ENCODE measurements at regions not wholly inside any gene's neighbourhood (a gene's known extent, or its start where the extent isn't known, plus 50 kb on each side); places are given as distances from the start of the nearest gene placed in this dataset.
"Not testable (repeated sequence)": the region's sequence is repeated elsewhere in the genome, so short reads cannot be mapped to it uniquely, and the experiment has no call there.

DNA sequence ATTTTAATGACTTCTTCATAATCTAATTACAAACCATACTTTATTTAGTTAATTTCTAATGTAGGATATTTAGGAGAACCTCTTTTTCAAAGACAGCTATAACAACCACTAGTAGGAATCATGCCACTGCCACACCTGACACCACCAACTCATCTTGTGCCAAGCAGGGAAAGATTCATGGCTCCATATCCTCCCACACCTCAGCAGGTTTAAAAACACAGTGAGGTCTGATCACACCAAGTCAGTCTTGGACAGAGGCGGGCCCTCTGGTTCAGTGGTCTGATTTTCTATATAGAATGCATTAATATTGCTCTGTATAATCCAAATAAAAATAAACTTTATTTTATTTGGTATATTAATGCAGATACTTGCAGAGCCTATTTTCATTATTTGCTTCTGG is 227.7 kb upstream of the TTC29 start:
- DNase-seq, result no peak

DNA sequence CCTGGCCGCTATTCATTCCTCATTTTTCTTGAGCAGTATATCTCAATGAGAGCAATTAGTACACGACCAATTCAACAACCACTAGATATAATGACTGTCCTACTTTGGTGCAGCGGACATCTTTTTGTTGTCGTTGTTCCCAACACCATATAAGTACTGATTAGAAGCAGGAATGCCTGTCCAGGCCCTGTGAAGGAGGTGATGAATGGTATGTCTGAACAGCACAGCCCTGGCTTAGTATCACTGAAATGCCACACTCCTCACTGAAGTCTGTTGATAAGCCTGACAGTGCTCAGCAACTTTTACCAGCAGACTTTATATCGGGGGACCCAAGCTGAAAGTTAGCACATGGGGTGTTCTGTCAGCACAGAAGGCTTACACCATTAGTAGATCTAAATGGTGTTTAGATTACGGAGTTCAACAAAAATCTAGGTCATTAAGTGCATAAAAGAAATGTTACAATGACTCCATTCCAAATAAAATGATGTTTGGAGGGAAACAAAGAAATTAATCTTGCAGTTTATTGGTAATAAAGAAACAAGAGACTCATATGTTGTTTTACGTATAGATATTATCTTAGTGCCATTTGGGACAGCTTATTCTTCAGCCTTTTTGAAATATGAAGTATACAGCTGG is 228.3 kb upstream of the TTC29 start:
- no peak for DNase-seq

DNA sequence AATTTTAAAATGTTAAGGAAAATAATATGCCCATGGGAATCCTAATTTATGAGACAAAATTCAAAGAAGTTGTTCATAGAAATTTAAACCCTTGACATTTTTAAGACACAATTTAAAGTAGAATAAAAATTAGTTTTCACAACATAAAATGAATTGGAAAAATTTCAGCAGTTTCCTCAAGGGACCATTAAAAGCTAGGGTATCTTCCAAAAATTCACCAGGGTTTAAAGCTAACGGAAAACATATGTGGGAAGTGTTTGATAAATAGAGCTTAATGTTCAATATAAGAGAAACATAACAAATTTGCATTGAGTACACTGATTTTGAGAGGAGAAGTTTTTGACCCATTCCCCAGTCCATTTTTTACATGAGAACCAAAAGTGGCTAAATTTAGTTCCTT is 228.9 kb upstream of the TTC29 start:
- no peak for DNase-seq

DNA sequence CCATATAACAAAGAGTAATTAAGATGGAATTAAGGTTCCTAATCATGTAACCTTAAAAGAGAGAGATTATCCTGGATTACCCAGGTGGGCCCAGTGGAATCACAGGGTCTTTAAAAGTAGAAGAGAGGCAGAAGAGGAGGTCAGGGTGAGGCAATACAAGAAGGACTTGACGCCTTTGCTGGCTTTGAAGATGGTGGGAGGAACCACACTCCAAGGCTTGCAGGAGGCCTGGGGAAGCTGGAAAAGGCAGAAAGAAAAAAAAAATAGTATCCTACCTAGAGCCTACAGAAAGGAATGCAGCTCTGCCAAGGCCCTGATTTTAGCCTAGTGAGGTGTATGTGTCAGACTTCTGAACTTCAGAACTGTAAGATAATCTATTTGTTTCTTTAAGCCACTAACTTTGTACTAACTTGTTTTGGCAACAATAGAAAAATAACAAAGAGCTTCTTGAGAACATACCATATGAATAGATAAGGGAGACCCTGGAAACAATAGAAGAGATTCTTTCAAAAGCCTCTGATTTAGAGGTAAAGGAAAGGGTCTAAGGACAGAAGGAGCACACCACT is 229.9 kb upstream of the TTC29 start:
- DNase-seq, result no peak

- DNase-seq, result no peak
These were observed 236.4 kb upstream of the TTC29 start for GRCh38 chr4:147182041-147182440.

DNA sequence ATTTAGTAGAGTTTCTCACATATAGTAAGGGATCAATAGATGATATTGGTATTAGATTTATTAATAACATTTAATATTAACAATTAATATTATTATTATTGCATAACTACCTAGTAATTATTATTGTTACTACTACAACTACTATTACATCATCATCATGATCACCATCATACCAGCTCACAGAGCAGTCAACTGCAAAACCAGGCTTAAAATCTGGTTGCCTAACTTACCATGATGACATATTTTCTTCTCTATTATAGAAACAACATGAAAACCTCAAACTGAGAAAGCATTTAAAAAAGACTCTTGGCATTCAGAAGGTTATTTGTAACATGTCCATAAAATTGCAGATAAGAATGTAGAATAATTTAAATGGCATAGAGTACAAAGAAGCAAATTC is 247.0 kb upstream of the TTC29 start:
- DNase-seq, result no peak

DNA sequence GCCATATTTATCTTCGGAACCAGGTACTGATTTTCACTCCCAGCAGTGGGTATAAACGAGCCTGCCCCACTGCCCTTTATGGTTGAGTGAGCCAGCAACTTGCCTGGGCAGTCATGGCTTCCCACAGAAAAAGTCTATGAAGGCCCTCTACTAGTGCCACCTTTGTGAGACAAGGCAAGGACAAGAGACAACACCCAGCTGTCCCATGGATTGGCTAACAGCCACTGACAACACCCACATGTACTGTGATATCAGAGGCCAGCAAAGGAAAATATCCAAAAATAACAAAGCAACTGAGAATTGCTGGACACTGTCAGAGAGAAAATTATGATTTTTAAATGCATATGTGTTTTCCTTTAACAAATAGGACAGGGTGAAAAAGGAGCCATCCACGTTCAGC is 248.4 kb upstream of the TTC29 start:
- no peak for DNase-seq

- no peak for DNase-seq
These were observed 248.9 kb upstream of the TTC29 start for GRCh38 chr4:147194604-147195003.

- DNase-seq, result no peak
These were observed 249.7 kb upstream of the TTC29 start for GRCh38 chr4:147195386-147195785.

DNA sequence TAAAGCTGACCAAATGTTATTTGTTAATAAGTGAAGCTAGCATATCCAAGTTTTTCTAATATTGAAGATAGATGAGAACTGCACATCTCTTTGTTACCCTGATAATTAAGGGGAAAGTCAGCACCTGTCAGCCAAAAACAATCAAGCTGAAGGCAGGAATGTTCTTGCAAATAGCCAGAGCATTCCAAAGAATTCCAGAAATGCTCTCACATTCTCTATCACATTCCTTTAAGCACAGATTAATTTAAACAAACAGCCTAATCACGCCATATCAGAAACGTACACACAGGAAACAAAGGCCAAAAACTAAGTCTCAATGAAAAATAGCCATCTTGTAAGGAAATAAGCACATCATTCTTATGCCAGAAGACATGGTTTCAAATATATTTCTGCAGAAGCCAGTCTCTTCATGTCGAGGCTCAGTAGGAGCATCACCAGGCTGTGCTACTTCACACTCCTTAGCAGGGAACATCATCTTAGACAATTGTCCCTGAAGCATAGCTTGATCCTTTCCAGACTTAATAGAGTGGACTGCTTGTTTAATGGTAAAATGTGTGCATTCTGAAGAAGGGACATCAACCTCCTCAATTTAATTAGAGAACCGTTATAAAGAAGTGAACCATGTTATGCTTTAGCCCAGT is 252.9 kb upstream of the TTC29 start:
- DNase-seq, result no peak

DNA sequence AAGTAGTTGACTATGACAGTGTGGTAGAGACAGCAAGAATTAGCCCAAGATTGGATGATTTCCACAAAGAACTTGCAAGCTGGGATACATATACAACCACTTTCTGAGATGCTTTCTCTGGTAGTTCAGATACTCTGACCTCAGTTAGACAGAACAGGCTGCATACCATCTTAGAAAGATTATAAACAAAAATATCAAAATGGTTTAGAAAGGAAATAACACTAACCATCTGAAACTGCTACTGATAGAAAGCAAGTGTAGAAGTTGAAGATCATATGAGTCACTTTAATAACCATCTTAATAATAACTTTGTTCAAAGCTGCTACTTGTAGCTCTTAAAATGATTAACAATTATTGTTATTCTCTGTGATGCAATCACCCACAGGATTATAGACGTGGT is 255.4 kb upstream of the TTC29 start:
- no peak for DNase-seq

- DNase-seq, result no peak
These were observed 261.1 kb upstream of the TTC29 start for GRCh38 chr4:147206807-147207206.

DNA sequence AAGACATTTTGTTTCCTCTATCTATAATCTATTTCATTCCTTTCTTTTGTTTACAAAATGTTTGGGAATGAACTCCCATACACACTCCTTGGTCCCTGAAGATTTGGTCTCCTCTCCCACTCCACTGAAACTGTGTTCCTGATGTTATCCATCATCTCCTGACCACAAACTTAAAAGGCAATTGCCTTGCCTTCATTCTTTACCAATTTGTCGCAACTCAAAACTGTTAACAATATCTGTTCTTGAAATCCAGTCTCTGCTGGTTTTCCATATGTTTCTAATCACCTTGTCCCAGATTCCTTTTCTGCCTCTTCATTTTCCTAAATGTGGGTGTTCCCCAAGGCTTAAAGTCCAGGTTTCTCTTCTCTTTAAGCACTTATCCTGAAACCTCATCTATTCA is 262.2 kb upstream of the TTC29 start:
- DNase-seq, result no peak

GRCh38 chr4:147217655-147218054 is 263.2 kb upstream of the EDNRA start:
- DNase-seq, result no peak

DNA sequence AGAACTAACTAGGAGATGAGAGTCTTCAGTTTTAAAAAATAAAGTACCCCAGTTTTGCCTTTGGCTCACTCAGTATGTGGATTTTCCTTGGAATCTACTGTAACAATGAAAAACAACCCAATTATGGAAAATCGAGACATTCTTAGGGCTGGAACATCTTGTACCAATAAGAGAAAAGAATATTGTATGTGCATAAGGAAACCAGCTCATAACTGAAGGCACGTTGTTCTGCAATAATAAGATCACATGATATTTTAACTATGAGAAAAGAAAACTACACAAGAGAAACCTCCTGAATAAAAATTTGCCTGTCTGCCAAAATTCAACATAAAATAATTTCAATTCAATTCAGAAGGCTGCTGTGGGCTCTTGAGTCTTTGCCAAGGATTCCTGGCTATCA is 261.8 kb upstream of the EDNRA start:
- DNase-seq, result no peak

DNA sequence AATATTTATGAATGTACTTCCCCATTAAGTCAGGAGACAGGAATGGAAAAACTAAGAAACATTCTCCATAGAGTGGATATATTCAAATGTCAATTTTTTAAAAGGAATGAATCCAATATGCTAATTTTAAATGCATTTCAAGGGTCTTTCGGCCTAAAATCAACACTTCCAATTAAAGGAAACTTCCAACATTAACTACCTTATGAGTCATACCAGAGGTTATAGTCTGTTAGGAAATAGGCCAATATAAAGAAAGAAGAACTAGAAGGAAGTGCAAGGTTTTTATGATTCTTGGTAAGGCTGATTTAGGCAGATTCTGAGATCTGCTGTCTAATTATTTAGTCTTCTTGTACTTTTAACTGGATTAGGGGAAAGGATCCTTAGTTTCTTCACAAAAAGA is 260.1 kb upstream of the EDNRA start:
- DNase-seq, result no peak

GRCh38 chr4:147222906-147223305 is 258.0 kb upstream of the EDNRA start:
- DNase-seq, result no peak

GRCh38 chr4:147223576-147223975 is 257.3 kb upstream of the EDNRA start:
- DNase-seq, result no peak

GRCh38 chr4:147236806-147237205 is 244.1 kb upstream of the EDNRA start:
- DNase-seq, result no peak

DNA sequence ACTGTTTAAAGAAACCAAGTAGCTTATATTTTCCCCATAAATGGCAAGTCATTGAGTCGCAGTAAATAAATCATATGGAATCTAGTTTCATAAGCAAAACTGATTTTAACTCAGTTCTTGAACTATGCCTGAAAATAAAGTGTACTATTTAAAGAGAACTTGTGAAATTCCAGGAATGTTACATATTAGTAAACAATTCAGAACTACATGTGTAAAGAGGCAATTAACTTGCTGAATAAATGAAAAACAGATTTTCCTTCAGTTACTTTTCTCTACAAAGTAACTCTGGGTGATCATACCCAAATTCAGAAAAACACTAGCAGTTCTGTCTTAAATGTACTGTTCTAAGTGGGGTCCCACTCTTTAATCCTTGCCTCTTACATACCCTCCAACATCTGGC is 236.1 kb upstream of the EDNRA start:
- no peak for DNase-seq

DNA sequence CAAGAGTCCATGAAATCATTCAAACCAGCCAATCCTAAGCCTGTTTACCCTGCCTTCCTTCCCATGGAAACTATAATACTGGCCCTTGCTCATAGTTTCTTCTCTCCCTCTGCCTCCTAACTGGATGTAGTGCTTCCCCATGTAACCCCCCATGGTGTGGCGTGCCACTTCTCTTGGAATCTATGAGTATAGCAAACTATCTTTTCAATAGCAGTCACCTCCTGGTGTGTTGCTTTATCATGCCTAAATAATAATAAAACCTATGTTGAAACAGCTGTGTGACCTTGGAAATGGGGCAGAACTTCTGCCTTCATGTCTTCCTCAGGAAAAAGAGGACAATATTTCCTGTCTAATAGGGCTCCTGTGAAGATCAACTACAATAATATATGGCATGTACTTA is 234.8 kb upstream of the EDNRA start:
- DNase-seq, result no peak

GRCh38 chr4:147246528-147246927 is 234.4 kb upstream of the EDNRA start:
- DNase-seq, result not testable (repeated sequence)

- DNase-seq, result no peak
These were observed 233.3 kb upstream of the EDNRA start for GRCh38 chr4:147247579-147247978.

- DNase-seq, result no peak
These were observed 230.8 kb upstream of the EDNRA start for GRCh38 chr4:147250062-147250461.

- not testable (repeated sequence) for DNase-seq
These were observed 225.6 kb upstream of the EDNRA start for GRCh38 chr4:147255268-147255667.

All from T-helper 2 cell (primary cell).